A549 (cell line): ENCODE measurements at regions not wholly inside any gene's neighbourhood (a gene's known extent, or its start where the extent isn't known, plus 50 kb on each side); places are given as distances from the start of the nearest gene placed in this dataset.

Experiments used
- NR3C1 ChIP-seq: fragments of >200 bp; sonication (Bioruptor Twin); formaldehyde crosslinking; IDR thresholded peaks from 3 replicates; pipeline ENCODE4 v1.6.1; 2017
- POLR2A ChIP-seq: IDR thresholded peaks from 2 replicates; pipeline ENCODE4 v1.6.1; 2012; ENCODE audit warnings: mild to moderate bottlenecking, low read length
- RCOR1 ChIP-seq: fragments of 150-350 bp; IDR thresholded peaks from 2 replicates; pipeline ENCODE4 v1.6.1; 2014; ENCODE audit warnings: antibody characterized with exemption, low read length, low read depth
- TF ChIP-seq, protein P1 (sequence below): fragments of >200 bp; sonication (Bioruptor Twin); formaldehyde crosslinking; IDR thresholded peaks from 3 replicates; pipeline ENCODE4 v1.5.1; 2016

GRCh38 chr12:127286281-127286680 is 980.7 kb upstream of the TMEM132C start:
- TF ChIP-seq, protein P1, sequence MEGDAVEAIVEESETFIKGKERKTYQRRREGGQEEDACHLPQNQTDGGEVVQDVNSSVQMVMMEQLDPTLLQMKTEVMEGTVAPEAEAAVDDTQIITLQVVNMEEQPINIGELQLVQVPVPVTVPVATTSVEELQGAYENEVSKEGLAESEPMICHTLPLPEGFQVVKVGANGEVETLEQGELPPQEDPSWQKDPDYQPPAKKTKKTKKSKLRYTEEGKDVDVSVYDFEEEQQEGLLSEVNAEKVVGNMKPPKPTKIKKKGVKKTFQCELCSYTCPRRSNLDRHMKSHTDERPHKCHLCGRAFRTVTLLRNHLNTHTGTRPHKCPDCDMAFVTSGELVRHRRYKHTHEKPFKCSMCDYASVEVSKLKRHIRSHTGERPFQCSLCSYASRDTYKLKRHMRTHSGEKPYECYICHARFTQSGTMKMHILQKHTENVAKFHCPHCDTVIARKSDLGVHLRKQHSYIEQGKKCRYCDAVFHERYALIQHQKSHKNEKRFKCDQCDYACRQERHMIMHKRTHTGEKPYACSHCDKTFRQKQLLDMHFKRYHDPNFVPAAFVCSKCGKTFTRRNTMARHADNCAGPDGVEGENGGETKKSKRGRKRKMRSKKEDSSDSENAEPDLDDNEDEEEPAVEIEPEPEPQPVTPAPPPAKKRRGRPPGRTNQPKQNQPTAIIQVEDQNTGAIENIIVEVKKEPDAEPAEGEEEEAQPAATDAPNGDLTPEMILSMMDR = no peak
- no peak for TF ChIP-seq NR3C1
- no peak for TF ChIP-seq RCOR1
- TF ChIP-seq POLR2A = no peak
